Activated T-cell treated with anti-CD3 and anti-CD28 coated beads for 1 hour (primary cell): ENCODE measurements at regions not wholly inside any gene's neighbourhood (a gene's known extent, or its start where the extent isn't known, plus 50 kb on each side); places are given as distances from the start of the nearest gene placed in this dataset.
"Not testable (repeated sequence)": the region's sequence is repeated elsewhere in the genome, so short reads cannot be mapped to it uniquely, and the experiment has no call there.

Experiments used
- DNase-seq: peaks from one replicate; pipeline ENCODE4 v3.0.0-alpha.2; 2020; ENCODE audit warnings: low read depth

DNA sequence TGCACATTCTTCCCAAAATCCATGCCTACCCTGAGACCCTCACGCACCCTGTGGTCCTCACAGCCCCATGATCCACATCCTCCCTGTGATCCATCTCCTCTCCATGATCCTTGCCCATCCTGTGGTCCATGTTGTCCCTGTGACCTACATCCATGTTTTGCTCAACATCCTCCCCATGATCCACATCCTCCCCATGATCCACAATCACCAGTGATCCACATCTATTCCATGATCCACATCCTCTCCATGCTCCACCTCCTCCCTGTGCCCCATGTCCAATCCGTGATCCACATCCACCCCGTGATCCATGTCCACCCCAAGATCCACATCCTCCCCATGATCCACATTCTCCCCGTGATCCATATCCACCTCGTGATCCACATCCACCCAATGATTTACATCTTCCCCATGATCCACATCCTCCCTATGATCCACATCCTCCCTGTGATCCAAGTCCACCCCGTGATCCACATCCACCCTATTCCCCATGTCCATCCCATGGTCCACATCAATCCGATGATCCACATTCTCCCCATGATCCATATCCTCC lies 281.2 kb downstream of the MYCN start:
- no peak for DNase-seq

DNA sequence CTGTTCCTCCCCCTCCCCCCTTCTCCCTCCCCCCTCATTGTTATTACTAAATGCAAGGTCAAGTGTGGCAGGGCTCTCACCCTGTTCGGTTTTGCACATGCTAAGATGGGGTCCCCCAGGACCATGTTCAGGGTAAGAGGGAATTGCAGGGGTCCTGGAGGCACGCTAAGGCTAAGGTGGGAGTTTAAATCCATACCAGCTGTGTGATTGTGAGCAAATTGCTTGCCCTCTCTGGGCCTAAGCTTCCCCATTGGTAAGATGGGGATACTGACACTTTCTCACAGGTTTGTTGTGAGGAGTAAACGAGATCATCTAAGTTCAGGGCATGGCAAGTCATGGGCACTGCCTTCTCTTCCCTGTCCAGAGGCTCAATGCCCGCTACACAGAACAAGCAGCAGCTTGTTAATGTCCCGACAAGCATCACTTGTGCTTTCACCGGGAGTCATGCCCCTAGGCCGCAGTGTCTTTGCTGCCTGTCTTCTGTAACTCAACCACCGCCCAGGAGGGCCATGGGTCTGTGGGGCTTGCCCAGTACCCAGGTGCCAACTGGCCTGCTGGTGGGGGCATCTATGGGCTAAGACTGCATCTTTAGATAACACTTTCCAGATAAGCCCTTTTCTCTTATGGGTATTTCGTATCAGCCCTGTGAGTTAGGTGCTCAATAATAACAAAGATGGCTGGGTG lies 279.1 kb downstream of the MYCN start:
- DNase-seq, result no peak

DNA sequence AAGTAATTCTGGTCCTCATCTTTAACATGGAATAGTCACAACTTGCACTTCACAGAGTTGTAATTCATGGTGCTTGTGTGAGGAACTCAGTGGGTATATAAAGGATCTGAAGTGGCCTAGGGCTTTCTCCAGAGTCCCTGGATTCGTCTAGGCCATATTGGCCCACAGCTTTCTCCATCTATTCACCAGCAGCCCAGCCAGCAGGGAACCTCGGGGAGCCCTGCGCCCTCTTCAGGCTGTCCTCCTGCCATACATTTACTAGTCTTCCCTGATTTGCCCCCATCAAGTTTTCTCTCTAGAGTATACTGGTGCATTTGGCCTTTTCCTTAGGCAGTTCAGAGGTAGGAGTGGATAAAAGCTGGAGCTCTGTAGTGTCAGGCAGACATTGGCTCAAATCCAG lies 278.3 kb downstream of the MYCN start:
- no peak for DNase-seq

DNA sequence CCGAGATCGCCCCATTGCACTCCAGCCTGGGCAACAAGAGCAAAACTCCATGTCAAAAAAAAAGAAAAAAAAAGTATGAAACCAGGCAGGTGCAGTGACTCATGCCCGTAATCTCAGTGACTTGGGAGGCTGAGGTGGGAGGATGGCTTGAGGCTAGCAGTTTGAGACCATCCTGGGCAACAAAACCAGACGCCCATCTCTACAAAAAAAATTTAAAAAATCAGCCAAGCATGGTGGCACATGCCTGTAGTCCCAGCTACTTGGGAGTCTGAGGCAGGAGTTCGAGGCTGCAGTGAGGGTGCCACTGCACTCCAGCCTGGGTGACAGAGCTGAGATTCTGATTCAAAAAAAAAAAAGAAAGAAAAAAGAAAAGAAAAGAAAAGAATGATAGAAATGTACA lies 277.8 kb downstream of the MYCN start:
- DNase-seq, result no peak

DNA sequence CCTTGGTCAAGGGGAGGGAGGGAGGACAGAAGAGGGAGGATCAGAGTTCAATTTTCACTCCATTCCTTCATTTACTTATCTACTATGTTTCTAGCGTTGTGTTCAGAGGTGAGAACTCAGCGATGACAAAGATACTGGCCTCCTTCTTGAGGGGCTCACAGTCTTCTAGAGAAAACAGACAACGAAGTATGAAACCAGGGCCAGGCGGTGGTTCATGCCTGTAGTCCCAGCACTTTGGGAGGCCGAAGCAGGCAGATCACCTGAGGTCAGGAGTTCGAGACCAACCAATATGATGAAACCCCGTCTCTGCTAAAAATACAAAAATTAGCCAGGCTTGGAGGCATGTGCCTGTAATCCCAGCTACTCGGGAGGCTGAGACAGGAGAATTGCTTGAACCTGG lies 277.4 kb downstream of the MYCN start:
- DNase-seq, result not testable (repeated sequence)

DNA sequence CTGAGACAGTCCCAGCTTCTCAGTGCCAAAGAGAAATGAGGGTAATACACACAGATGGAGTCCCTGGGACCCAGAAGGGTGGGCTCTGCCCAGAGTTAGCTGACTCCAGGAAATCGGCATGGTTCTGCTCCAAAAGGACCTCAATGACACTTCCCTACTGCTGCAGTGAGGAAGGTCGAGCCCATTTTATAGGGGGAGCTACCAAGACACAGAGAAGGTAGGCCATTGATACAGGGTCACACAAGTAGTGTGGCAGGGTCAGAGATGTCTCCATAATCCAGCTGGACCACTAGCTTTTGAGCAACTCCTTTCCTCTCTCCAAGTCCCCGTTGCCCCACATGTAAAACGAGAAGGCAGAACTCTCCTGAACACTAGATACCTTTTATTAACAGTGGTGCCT lies 276.9 kb downstream of the MYCN start:
- DNase-seq, result no peak

DNA sequence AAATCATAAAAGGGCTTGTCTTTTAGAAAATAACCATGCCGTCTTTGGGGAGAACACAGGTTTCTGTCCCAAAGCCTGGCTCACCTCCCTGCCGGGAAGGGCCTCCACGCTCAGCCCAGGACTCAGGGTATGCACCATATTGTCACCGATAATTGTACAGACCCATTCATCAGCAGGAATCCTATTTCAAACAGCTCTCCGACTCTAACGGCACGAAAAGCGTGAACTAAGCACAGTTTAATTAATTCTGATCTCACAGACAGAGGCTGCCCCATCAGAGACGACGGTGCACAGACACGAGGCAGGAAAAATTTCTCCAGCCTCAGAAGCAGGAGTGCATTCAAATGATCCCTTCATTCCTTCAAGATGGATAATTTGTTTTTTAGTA lies 276.2 kb downstream of the MYCN start:
- no peak for DNase-seq

- no peak for DNase-seq
Measured at GRCh38 chr2:16215902-16216557, 275.7 kb downstream of the MYCN start.

DNA sequence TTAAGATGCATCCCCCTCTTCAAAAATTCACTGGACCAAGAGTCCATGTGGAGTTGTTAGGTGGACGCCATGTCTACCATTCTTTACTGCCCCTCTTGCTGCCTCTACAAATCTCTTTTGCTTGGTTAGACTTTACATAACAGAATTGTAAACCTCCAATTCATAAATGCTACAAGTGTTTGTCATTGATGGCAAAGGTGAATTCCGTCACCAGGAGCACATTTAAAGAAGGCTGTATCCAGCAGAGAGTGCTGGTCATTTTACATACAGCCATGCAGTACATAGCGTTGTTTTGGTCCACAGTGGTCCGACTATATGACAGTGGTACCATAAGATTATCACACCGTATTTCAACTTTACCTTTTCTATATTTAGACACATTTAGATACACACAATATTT lies 274.5 kb downstream of the MYCN start:
- DNase-seq, result no peak

DNA sequence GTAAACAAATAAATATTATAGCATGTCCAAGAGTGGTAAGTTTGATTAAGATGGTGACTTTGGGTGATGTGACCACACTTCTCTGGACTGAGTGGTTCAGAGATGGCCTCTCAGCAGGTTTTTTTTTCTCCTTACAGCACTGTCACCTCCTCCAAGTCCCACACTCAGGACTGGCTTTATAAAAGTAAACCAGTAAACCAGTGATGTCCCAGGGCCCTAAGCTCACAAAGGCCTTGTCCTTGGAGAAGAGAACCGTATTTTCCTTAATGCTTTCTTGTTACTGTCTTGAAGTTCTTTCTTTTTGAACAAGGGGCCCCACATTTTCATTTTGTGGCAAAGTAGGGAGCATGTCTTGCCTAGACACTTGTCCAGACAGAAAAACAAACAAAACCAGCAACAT lies 274.0 kb downstream of the MYCN start:
- no peak for DNase-seq

- no peak for DNase-seq
Measured at GRCh38 chr2:16212321-16212720, 272.0 kb downstream of the MYCN start.

DNA sequence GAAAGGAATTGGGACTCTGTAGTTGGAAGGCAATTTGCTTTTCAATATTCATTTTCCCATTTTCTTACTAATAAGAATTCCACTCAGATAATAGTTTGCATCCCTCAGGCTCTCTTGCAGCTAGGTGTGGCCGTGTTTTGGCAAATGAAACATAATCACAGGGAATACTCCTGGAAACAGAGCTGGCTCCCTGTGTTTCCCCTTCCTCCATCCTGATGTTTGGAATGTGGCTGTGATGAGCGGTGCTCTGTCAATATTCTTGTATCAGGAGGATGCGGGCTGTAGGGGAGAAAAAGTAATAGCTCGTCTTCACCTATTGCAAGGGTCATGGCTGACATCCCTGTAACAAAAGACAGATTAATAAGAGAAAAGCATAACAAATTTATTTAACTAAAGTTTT lies 271.0 kb downstream of the MYCN start:
- DNase-seq, result no peak

GRCh38 chr2:16210841-16211240 lies 270.5 kb downstream of the MYCN start:
- no peak for DNase-seq

- no peak for DNase-seq
Measured at GRCh38 chr2:16209799-16210198, 269.4 kb downstream of the MYCN start.

GRCh38 chr2:16208921-16209320 lies 268.6 kb downstream of the MYCN start:
- DNase-seq, result no peak

DNA sequence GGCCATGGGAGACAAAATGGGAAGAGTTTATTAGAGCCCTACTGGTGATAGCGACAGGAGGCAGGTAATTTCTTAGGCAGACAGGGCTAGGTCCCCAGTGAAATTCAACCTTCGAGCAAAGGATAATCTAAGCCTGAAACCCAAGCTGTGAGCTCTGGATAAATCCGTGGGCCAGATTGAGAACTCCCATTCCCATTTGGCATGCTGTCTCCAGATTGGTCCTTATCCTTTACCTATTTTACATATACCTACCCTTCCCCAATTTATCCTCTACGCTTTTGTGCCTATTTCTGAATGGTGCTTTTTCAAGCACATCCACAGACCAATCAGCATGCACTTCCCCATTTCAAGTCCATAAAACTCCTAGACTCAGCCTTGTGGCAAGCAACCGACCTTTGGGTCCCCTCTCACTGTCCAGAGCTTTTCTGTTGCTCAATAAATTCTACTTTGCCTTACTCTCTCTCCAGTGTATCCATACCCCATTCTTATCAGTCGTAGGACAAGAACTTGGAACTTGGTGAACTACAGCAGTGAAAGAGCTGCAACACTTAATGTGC lies 268.0 kb downstream of the MYCN start:
- DNase-seq, result no peak

DNA sequence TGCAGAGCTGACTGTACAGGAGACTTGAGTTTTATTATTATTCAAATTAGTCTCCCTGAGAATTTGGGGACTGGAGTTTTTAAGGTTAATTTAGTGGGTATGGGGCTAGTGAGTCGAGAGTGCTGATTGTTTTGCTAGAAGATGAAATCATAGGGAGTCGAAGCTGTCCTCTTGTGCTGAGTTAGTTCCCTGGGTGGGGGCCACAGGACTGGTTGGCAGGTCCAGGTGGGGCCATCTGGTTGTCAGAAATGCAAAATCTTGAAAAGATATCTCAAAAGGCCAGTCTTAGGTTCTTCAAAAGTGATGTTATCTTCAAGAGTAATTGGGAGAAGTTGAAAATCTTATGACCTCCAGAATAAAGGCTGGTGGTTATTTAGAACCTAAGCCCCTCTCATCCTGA lies 267.3 kb downstream of the MYCN start:
- DNase-seq, result no peak

GRCh38 chr2:16207151-16207550 lies 266.8 kb downstream of the MYCN start:
- no peak for DNase-seq

GRCh38 chr2:16206191-16206944 lies 266.0 kb downstream of the MYCN start:
- no peak for DNase-seq

DNA sequence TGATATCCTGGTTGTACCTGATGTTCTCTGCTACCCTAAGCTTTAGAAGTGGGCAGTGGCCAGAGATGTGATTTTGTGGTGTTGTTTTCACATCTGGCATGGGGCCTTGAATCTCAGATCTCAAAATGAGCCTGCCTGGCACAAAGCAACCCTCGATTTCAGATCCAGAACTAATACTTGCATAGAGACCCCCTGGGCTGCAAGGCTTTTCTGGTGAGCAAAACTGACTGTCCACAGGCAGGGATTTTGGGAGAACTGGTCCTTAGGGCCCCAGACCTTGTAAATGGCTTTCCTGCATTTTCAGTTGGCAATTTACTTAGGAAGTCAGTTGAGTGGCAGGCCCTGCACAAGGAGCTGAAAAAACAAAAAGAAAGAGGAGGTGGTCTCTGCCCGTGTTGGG lies 265.3 kb downstream of the MYCN start:
- no peak for DNase-seq

DNA sequence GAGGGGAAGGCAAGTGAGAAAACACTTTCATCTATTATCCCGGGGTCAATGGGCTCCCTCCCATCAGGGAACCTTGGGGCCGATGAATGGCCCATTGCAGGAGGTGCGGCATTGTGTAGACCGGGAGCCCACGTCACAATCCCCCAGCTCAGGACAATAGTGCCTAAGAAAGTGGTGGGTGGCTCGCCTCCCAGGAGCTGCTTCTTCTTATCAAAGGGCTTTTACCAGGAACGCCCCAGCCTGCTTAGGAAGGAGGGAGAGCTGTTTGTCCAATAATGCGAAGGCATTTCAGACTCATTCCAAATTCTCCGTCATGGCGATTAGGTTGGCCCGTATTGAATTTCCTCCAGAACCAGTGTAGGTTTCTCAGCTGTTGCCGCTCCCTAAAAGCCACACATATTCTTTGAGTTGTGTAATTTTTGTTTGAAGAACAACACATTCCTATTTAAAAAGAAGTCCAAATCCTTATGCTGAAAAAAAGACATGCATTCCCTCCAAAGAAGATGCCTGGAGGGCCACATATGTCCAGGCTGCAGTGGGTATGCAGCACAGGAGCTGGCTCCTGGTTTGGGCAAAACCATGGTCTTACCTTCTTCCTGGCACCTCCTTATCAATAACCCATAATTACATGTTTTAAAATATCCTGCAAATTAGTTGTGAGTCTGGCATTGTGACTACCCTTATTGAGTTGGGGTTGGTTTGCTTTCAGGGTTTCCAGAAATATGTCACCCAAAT lies 264.7 kb downstream of the MYCN start:
- no peak for DNase-seq

GRCh38 chr2:16204251-16204650 lies 263.9 kb downstream of the MYCN start:
- DNase-seq, result no peak
